HG03095 (cell line): ENCODE measurements at regions not wholly inside any gene's neighbourhood (a gene's known extent, or its start where the extent isn't known, plus 50 kb on each side); places are given as distances from the start of the nearest gene placed in this dataset.

Experiments used
- ATAC-seq: cut with Tn5 transposase; IDR thresholded peaks from one replicate; pipeline ENCODE4 v1.9.1; 2021; ENCODE audit warnings: moderate library complexity; ENCODE audit not compliant: unreplicated experiment

DNA sequence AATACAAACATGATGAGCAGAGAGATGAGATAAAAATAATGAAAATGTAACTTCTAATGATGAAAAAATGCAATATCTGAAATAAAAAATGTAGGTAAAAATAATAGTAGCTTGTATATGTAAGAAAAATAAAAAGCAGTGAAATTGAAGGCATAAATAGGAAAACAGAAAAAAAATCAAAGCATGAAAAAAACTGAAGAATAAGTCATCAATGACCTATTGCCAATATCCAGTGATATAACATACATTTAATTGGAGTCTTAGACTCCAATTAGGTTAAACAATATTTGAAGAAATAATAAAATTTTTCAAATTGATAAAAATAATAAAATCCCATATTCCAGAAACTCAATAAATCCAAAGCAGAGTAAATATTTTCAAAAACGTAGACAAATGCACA is 114.0 kb upstream of the HDGFL1 start:
- ATAC-seq: no peak

DNA sequence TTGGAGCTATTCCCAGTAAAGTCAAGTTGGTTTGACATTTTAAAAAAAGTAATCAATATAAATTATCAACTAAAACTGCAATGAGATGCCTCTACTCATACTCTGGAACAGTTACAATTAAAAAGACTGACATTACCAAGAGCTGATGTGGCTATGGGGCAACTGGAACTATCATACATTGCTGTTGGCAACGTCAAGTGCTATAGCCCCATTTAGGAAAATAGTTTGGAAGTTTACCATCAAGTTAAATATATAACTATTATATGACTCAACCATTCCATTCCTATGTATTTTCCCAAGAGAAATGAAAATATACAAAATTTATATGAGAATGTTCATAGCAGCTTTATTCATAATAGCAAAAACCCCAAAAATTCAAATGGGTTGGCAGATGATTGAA is 111.4 kb upstream of the HDGFL1 start:
- no peak for ATAC-seq

DNA sequence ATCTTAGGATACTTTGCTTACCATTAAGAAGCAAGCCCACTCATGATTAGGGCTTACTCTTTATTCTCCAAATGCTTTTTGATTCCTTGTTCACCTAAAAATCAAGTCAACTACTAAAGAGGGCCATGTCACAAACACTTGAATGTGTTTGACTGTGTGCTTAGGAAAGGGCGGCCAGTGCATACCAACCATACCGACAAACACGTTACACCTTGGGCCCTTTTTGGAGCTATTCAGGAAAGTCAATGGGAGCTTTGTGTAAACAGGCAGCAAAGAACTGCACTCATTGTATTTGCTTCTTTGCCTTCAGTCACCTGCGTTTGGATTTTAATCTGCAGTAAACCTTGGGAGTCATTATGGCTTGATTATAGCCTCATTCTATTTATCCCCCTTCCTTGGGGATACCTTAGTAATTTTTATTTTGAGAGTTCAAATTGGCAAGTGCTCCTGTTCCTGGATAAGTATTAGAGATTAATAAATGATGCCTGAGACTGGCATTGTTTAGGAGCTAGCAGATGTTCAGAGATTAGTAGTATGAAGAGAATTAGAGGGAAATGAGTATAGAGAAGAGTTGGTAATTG is 102.6 kb upstream of the HDGFL1 start:
- no peak for ATAC-seq

DNA sequence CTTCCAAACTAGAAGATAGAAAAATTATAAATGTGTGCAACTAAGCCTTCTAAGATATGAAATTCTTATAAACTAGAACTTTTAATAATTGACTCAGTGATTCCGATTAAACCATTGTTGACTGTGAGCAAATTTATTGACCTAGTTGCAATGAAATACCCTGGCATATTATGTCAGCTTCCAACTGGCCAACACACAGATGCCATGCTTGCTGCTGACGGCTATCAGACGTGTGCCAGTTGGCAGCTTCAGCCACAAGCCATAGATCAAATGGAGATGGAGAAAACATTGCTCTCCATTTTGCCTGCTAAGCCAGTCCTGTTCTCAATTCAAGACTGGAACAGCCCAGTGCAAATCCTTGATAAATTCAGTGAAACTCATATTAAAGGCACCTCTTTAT is 101.7 kb upstream of the HDGFL1 start:
- no peak for ATAC-seq

DNA sequence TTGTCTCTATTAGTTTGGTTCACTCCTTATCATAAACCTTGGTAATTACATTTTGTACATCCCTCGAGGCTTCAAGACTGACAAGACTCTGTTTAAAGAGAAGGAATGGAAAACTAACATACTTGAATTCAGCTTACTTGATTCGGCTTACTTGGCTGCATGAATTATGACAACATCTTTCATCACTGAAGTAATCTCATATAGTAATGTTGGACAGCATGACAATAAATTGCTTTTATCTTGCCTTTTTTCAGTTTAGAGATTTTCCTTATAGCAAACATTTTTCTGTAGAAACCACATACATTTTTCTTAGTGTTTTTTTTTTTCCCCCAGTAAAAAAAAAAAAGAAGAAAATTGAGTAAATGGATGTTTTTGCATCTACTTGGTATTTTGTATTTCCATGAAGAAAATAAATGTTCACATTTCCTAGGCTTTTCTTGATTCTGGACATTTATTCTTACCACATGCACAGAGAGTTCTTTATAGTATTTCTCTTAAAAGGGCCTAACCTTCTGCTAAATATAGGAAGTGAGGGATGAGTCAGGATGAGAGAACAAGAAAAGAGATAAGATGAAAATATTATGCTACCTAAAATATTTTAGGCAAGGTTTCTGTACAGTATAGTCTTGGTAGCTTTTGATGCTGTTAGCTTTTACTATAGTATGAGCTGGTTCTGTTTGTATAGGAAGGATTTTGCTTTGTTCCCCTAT is 101.0 kb upstream of the HDGFL1 start:
- no peak for ATAC-seq

DNA sequence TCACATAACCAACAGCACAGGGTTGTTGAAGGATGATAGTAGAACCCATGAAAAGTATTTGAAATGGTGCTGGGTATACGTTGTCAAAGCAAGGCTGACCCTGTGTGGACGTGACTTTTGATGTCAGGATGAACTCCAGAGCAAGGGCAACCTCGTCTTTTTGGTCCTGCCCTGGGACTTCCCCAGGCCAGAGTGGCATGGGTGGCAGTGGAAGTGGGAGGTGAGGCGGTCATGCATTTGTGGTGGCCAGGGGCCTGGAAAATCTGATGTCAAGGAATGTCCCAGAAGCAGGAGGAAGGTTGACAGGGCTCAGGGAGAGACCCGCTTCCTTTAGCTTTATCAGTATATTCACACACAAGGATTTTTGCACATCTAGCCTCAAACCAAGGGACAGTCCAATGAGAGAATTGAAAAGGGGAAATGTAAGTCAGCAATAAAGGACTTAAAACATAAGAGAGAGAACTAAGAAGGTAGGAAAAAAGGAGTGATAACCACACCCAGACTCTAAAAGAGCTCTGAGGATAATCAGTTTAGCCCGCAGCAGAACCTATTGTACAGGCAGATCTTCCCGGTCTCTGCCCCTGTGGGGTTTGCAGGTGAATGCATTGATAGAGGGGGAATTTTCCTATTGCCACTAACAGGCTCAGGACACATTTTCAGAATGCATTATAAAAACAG is 98.8 kb upstream of the HDGFL1 start:
- no peak for ATAC-seq

DNA sequence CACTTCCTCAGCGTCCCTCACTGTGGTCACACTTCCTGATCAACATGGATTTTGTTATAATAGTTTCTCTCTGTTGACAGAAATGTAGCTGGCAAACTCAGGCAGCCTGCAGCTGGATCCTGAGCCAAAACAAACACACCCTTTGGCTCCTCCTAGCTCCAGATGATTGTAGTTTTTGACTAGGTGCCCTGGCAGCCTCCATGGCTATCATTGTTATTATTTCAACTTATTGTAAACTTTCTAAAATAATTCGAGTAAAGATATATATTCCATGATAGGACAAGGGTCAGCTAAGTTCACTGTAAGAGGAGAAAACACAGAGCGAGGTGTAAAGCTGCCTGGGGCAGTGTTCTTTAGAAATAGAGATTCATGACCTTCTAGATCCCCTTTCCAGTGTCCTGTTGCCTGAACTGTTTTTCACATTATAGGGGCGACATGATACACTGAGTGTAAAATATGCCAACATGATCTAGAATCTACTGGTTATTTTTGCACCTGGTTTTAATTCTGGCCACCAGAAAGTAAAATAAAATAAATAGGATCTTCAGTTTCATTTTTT is 98.2 kb upstream of the HDGFL1 start:
- no peak for ATAC-seq

DNA sequence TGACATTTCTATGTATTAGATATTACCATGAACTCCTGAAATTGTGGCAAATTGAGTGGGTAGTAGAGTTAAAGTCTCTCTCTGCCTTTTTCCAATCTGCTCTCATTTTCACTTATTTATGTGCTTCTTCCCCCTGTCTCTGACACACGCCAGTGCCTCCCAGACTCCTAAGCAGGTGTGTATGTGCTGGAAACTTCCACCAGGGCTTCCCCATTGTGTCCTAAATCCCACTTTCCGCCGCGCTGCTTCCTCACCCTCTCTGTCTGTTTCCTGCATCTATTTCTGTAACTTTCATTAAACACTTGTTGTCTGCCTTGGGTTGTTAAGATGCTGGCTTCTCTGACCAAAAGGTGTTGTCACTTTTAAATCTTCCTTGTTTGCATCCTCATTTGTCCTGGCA is 97.6 kb upstream of the HDGFL1 start:
- no peak for ATAC-seq

DNA sequence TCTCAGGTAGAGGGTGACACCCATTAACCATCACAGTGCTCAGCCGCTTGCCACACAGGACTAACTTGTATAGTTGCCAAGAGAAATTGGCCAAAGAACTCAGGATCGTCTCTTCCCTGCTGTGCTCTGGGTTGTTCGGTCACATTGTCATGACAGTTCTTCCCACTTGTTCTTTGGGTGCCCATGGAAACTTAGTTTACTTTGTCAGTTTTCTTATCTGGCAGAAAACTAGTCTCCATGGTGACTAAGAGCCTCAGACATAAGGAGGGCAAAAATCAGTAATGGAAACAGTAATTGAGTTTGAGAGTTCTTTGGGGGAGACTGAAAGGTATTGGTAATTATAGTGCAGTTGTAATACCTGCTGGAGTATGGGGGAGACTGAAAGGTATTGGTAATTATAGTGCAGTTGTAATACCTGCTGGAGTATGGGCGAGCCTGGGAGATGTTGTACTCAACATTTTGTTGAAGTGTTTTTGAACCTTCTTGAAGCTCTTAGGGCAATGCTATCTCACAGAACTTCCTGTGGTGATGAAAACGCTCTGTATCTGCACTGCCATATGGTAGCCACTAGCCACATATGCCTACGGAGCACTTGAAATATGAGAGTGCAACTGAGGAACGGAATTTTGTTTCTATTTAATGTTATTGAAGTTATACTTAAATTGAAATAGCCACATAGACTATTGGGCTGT is 95.2 kb upstream of the HDGFL1 start:
- ATAC-seq: no peak

DNA sequence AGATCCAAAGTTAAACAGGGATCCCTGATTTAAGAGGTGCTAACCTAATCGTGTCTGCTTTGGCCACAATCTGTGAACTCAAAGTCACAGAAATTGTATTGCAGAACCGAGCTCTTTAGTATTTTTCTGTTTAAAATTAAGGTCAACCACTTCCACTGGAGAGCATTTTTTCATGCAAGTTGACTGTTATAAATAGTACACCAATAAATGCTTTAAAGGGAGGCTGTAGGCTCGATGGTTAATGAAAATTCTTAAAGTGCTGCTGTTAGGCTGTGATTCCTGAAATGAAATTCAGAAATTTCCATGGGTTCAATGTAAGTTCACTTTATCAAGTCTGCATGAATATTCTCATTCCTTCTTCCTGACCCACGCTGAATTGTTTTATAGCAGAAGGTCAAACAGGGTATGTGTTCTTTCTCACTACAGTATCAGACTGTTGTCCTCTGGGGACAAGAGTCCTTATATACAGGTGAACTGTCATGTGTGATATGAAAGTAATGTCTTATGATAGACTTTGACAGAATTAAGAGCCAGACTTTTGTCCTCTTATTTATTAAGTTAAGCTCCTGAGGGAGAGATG is 92.5 kb upstream of the HDGFL1 start:
- no peak for ATAC-seq

DNA sequence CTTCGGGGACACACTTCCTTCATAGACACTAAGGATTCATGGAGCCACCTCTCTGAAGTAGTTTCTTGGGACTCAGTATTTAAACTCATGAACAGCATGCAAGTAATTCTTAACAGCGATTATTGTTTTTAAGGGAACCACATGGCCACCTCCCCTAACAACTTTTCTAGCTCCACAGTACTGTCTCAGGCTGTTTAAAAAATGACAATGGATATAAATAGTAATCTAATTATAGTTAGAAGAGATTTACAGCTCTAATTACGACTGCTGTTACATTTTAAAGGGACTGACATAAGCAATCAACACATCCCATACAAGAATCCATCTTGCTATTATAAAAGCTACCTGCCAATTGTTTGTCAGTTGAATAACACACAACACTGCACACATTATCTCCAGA is 72.1 kb upstream of the HDGFL1 start:
- no peak for ATAC-seq

DNA sequence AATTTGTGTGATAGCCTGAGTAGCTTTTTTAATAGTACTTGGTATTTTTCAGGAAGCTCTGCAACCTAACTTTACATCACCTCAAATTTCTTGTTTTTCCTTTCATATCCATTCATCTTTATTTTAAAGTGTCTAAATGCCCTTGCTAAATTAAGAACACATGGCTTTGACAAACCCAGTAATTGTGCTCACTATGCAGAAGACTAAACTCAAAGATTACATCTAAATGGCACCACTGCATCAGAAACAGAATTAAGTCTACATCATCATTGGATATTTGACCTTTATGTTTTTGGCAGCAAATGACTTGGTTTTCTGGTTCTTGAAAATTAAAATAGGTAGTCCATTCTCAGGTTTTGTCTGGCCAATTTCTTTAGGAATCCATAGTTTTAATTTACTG is 69.6 kb upstream of the HDGFL1 start:
- ATAC-seq: no peak

DNA sequence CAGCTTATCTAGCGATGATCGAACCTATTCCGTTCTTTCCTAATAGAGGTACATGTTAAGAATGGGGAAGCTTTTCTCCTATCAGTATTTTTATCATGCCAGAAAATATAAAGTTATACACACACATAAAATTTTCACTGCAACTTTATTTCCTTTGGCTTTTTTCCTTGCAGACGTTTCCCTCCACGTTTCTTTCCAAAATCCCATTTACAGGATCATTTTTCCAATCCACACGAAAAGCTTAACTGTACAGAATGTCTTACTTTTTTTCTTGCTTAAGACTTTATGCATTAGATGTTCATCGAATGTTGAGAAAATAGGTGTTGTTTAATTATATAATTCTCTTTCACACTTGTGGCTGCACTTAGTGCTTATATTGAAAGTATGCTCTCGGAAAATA is 62.9 kb upstream of the HDGFL1 start:
- ATAC-seq: no peak

DNA sequence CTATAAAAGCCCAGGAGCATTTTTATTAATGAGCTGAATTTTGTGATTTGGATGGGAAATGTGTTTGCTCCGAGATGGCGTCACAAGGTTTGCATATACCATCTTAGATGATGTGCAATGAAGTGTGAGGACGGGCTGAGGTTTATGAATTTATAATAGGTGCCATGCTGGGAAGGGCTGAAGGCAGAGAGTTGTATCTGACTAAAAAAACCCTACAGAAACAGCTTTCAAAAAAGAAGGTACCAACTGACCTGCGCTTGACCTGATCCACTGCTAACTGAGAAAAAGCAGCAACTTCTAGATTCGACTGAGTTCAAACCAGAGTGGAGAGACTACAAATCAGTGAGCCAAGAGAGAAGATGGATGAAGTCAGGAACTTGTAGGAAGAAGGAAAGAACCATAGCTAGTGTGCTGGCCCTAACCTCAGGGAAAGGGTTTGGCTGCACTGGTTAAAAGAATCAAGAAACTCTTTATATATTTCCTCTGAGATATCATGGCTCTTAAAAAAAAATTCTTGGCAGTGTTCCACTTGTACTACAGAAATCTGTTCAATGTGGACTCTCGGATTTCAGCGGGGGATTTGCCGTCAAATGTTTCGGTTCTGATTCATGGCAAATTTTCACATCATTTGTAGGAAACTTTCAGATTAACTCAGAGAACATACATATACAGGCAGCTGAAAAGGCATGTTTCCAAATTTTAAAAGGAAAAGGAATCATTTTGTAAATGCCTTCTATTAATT is 56.5 kb upstream of the HDGFL1 start:
- ATAC-seq: no peak

DNA sequence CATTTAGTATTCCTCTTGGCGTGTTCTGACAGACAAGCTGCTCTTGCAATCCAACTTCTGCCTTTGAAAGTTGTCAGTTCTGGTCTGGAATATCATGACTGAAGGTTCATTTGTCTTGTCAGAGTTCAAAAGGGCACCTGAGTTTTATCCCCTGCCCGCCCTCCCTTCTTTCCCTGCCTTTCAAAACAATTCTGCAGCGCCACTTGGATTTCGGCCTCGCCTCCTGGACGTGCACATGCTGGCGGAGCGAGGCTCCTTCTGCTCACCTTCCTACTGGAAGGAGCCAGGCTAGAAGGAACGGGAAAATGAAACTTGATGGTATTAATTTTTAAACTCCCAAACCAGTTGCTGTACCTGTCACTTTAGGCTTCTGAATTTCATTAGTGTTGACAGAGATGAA is 55.7 kb upstream of the HDGFL1 start:
- no peak for ATAC-seq

DNA sequence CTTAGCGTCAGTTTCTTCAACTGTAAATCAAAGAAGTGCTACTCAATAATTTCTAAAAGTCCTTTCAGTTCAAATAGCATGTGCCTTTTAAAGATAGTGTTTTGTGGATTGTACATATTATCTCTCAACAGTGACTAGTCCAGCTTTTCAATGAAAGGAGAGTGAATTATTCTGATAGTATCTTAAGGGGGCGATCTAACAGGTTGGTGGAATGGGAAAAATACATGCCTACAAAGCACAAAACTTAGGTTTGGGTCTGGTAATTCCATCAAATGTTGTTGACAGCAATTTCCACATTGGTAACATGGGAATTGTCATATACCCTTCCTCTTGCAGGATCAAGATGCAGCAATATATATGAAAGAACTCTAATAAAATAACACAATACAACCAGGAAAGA is 50.1 kb upstream of the HDGFL1 start:
- no peak for ATAC-seq
